Activated T-cell treated with anti-CD3 and anti-CD28 coated beads, Interleukin-2, amount 50 U/mL, for 48 hours (primary cell): ENCODE measurements at regions not wholly inside any gene's neighbourhood (a gene's known extent, or its start where the extent isn't known, plus 50 kb on each side); places are given as distances from the start of the nearest gene placed in this dataset.

ENCODE experiments used
- DNase-seq, 2 experiments: peaks; one replicate each; pipeline ENCODE4 v3.0.0-alpha.2; 2020

GRCh38 chr1:17933971-17934370 lies 173.6 kb upstream of the IGSF21 start:
- no peak for DNase-seq

- no peak for DNase-seq
Measured at GRCh38 chr1:17935230-17935629, 172.4 kb upstream of the IGSF21 start.

GRCh38 chr1:17941431-17942189 lies 166.0 kb upstream of the IGSF21 start:
- DNase-seq: no peak

GRCh38 chr1:17943506-17943905 lies 164.1 kb upstream of the IGSF21 start:
- no peak for DNase-seq

GRCh38 chr1:17944646-17945045 lies 163.0 kb upstream of the IGSF21 start:
- DNase-seq: no peak

GRCh38 chr1:17946434-17946833 lies 161.2 kb upstream of the IGSF21 start:
- DNase-seq: no peak

GRCh38 chr1:17948594-17948993 lies 159.0 kb upstream of the IGSF21 start:
- DNase-seq: no peak

GRCh38 chr1:17949511-17949910 lies 158.1 kb upstream of the IGSF21 start:
- no peak for DNase-seq

GRCh38 chr1:17950728-17951127 lies 156.9 kb upstream of the IGSF21 start:
- no peak for DNase-seq

- DNase-seq: no peak
Measured at GRCh38 chr1:17952506-17952905, 155.1 kb upstream of the IGSF21 start.

- DNase-seq: no peak
Measured at GRCh38 chr1:17953921-17954320, 153.7 kb upstream of the IGSF21 start.

- DNase-seq: no peak
Measured at GRCh38 chr1:17955302-17956285, 152.0 kb upstream of the IGSF21 start.

GRCh38 chr1:17957588-17958267 lies 149.9 kb upstream of the IGSF21 start:
- DNase-seq: no peak

GRCh38 chr1:17958704-17959103 lies 148.9 kb upstream of the IGSF21 start:
- no peak for DNase-seq

- DNase-seq: no peak
Measured at GRCh38 chr1:17963513-17963912, 144.1 kb upstream of the IGSF21 start.

GRCh38 chr1:17965515-17966100 lies 142.0 kb upstream of the IGSF21 start:
- no peak for DNase-seq

GRCh38 chr1:17966341-17966740 lies 141.3 kb upstream of the IGSF21 start:
- DNase-seq: no peak

GRCh38 chr1:17967623-17968255 lies 139.9 kb upstream of the IGSF21 start:
- DNase-seq: no peak

GRCh38 chr1:17970757-17971156 lies 136.8 kb upstream of the IGSF21 start:
- no peak for DNase-seq

- DNase-seq: no peak
Measured at GRCh38 chr1:17973694-17974093, 133.9 kb upstream of the IGSF21 start.

- DNase-seq: no peak
Measured at GRCh38 chr1:17976854-17977253, 130.7 kb upstream of the IGSF21 start.

GRCh38 chr1:17978016-17978415 lies 129.6 kb upstream of the IGSF21 start:
- no peak for DNase-seq
